ENCODE measurements at regions not wholly inside any gene's neighbourhood (a gene's known extent, or its start where the extent isn't known, plus 50 kb on each side); places are given as distances from the start of the nearest gene placed in this dataset.
"Not testable (repeated sequence)": the region's sequence is repeated elsewhere in the genome, so short reads cannot be mapped to it uniquely, and the experiment has no call there.

DNA sequence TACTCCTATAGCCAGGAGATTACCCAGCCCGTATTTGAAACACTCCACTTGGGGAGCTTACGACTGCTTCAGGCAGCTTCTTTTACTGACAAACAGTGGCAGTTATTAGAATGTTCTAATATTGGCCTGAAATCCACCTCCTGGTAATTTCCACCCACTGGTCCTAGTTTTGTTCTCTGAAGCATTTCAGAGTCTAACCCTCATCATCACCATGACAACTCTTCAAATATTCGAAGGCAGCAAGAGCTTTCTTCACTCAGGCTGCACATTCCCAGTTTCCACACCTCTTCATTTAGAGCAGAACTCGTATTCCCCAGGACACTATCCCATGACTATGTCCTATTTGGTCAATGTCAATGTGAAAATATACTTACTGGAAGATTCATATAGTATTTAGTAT is 325.6 kb downstream of the UBE3D start:
- DNase-seq (ENCODE audit: low read depth) = no peak

DNA sequence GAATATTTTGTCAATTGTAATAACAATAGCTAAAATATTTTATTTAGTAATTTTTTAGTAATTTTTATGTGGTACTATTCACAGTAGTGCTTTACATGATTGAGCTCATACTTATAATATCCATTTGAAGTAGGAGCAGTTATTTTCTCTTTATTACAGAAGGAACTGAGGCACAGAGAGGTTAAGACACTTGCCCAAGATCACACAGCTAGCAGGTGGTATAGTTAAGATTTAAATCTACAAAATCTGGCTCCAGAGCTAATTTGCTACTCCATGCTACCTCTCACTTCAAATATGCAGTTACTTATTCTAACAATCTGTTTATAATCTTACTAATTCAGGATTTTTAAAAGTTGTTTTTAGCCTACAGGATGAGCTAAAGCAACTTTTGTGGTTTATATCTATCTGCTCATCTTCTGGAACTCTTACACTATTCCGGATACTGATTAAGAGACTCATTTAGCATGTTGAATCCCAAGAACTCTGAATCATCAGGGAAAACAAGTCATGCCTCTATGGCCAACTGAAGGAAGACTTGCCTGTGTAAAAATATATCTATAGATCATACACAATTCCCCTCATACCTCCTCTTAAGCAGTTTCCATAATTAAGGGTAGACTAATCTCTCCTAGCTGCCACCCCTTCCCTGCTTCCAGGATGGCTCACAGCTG is 324.2 kb downstream of the UBE3D start:
- DNase-seq (ENCODE audit: low read depth) = no peak

DNA sequence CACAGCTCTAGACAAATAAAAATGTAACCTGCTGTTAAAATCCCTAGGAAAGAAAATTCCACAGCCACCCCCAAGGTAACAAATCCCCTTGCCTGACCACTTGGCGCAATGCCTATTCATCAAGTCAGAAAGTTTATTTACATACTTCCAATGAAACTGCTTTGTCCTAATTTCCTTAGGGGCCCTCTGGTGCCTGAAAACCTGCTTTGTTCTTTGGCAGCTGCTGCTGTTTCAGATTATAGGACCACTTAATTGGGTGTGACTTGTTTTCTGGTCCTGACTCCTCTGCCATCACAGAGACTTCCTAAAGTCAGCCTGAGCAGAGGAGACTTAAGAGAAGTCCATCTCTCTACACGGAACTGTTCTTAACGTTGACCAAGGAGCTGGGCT is 323.6 kb downstream of the UBE3D start:
- no peak for DNase-seq (ENCODE audit: low read depth)

DNA sequence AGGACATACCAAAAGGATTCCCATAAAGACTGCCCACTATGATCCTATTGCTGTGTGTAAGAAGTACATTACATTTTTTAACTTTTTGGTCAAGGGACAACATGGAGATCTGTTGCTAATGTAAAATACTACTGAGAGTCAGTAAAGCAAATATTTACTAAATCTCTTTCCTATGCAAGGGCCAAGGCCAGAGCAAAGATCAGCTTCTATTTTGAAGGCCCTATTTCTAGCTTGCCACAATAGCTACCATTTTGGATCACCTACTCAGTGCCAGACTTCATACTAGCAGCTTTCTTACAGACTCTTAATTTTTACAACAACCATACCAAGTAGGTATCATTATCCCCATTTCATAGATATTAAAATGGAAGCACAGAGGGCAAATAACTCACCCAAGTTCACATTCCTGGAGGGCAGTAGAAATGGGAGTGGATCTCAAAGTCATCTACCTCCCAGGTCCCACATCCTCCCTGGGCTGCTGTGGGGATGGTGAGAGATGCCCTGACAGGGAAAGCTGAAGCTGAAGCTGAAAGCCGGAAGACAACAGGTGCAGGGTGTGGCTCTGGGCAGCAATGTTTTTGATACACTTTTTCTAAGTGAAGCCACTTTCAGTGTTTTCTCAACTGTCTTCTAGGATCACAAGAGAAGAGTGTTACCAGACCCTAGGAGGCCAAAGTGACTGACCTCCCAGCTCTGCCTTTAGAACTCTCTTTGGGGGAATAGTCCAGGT is 321.2 kb downstream of the UBE3D start:
- DNase-seq (ENCODE audit: low read depth) = no peak

DNA sequence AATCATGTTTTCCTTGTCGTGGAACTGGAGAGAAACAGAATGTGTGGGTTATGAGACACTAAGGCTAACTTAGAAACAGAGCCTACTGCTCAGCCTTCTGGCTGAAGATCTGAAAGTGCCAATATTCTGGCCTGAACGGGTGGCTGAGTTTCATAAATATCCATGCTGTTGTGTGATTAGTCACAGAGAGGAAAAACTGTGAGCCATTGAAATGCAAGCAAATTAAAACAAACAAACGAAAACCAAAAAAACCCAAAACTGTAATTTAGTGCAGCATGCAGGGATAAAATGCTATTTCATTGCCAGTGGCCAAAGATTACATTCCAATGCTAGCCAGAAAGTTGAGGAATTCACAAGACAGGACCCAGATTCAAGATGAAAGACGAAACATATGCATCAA is 315.1 kb downstream of the UBE3D start:
- DNase-seq (ENCODE audit: low read depth) = no peak

DNA sequence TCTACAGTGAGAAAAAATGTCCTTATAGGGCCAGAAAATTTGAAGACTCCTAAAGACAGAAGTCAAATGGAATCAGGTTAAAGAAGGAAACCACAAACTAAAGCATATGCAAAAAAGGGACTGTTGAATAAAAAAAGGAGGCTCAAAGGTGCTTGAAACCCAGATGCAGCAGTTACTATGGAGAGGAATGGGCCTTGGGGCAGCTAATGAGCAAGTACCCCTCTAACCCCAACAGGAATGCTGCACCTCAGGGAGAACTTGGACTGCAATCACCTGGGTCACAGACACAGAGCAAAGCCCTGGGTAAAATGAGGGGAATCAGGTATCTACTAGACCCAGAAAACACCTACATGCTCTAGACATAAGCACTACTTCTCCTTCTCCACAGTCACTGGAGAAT is 313.9 kb downstream of the UBE3D start:
- DNase-seq (ENCODE audit: low read depth) = no peak

DNA sequence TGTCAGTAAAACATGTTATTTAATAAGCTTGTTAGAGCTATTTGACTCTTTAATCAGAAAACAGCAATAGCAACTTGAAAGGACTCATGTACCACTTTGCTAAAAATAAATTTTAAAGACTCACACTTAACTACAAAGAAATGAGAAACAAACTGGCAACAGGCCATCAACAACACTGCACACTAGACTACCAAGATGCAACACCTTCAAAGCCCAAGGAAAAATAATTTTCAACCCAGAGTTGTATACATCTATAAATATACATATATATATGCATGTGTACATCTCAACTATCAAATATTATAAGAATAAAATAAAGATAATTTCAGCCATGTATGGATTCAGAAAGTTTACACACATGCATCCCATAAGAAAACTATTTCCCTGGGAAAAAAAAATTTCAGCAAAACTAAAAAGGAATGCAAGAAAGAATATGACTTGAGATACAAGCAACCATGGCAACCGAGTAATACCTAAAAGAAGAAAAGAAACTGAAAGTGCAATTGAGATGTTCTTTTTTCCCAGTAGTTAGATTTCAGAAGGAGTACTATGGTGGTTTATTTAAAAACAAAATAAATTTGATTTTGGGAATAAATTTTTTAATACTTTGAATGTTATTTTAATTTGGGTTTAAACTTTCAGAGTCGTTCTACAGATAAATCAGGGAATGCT is 303.8 kb downstream of the UBE3D start:
- DNase-seq (ENCODE audit: low read depth) = no peak

DNA sequence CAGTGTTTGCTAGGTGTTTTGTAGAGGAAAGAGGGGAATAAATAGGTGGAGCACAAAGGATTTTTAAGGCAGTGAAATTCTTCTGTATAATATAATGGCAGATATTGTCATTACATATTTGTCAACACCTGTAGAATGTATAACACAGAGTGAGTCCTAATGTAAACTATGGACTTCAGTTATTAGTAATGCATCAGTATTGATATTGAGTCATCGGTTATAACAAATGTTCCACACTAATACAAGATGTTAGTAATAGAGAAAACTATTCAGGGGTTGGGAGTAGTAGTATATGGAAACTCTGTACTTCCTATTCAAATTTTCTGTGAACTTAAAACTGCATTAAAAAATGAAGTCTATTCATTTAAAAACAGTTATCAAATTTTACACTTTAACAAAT is 299.2 kb downstream of the UBE3D start:
- no peak for DNase-seq (ENCODE audit: low read depth)

DNA sequence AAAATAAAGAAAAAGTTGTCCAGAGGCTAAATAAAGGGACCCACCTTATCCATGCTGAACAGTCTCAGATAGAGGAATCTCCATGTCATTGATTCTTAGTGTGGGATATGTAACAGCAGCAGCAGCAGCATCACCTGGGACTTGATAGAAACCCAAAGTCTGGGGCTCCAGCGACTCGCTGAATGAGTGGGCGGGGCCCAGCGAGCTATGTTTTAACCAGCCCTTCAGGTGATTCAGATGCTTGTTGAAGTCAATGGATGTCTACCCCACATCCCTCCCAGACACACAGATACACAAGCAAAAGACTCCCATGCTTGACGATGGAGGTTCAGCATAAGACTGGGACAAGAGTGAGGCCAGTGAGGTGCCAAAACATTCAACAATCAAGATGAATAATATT is 298.6 kb downstream of the UBE3D start:
- DNase-seq (ENCODE audit: low read depth) = no peak

DNA sequence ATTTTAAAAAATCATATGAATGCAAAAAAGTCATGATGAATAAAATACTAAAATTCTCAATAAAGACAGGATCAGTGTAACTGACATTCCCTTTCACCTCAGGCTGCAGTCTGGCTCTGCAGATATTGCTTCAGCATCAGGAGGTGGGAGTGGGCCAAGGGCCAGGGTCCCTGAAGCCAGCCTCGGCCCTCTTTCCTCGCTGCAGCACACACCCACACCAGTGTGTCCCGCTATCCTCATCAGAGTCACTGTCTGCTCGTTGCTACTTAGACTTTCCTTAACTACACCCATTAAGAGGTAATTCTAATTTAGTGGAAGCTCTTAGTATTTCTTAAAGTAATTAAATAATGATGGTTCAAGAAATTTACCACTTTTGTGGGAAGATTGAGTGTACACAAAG is 298.2 kb downstream of the UBE3D start:
- DNase-seq (ENCODE audit: low read depth) = no peak

DNA sequence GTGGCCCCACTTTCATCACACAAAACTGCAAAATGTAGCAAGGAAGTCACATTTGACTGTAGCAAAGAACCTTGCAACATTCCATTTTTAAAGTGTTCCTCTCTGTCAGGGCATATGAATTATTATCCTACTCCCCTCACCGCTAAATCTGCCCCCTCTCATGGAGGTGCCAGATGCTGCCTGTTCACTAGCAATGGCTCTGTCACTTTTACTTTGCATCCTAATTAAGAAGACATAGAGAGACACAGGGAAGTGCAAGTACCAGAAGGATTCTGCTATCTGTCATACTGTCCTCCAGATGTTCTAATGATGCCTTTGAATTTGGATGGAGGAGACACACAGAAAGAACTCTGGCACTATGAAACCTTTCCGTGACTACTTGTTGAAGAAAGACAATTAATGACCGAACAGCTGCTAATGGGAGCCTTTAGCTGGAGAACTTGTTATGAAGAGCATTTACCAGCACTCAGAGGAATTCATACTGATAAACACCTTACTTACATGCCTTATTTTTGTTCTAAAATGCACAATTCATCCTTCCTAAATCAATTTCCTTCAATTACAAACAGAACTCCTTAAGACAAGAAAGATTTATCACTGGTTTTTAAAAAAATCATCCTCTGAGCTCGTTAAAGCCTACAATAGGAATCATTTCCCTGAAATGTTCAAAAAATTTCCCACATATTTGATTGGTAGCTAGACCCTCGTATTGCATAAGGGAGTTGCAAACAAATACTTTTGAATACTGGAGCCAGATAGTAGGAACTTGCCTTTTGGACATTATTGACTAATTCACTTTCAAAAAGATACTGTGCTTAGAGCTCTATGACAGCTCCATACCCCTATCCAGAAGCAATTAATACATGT is 292.6 kb downstream of the UBE3D start:
- no peak for DNase-seq (ENCODE audit: low read depth)

DNA sequence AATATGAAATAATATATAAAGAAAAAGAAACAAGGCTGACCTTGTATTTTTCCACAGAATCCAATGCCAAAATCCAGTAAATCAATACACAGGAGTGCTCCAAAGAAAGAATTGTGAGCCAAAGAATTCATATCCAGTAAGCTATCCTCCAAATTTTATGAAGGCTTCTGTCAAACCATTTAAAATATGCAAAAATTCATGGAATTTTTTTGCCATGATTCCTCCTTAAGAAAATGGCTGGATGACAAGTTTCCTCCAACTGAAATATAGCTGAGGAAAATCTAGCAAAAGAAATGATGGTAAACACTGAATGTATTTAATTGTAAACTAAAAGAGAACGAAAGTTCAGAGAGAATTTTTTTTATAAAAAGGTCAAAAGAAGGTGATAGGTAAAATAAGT is 290.3 kb downstream of the UBE3D start:
- DNase-seq (ENCODE audit: low read depth) = no peak

DNA sequence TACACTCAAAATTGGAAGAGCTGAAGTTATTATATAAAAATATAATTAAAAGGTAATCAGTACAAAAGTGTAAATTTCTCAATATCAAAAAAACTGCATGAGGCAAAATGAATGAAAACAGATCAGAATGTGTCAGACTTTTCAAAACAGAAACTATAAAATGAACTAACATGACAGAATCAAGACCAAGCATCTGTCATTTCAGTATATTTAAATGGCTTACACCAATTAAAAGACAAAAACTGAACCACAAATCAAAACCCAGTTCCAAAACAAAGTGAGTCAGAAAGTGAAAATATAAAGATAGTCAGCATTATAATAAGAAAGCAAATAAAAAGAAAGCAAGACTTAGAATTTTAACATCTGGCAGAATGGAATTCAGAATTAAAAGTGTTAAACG is 289.7 kb downstream of the UBE3D start:
- DNase-seq (ENCODE audit: low read depth) = no peak

DNA sequence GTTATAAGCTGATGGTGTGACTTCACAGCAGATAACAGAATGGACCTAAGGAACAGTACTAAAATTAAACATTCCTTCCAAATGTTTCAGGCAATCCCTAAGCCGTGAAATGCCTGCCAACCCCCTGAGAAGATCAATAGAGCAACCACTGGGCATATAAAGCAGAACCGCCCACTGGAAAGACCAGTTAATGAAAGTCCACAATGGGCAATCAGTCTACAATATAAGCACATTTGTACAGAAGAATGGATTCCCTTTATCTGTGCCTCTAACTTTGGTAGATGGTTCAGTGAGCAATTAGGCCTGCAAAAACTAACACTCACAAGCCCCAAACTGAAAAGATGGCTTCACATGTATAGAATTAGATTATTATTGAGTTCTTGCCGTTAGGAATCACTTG is 286.6 kb downstream of the UBE3D start:
- DNase-seq (ENCODE audit: low read depth) = no peak

DNA sequence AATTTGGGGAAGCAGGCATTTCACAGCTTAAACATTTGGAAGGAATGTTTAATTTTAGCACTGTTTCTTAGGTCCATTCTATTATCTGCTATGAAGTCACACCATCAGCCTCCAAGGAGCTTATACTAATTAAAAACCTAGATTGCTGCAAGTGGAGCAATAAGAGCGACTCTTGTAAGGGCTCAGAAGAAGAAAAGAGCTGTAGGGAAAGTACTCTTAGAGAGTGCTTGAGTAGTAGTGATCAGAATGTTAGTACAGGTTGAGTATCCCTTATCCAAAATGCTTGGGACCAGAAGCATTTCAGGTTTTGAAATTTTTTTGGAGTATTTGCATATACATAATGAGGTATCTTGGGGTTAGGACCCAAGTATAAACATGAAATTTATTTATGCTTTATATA is 285.3 kb downstream of the UBE3D start:
- no peak for DNase-seq (ENCODE audit: low read depth)

DNA sequence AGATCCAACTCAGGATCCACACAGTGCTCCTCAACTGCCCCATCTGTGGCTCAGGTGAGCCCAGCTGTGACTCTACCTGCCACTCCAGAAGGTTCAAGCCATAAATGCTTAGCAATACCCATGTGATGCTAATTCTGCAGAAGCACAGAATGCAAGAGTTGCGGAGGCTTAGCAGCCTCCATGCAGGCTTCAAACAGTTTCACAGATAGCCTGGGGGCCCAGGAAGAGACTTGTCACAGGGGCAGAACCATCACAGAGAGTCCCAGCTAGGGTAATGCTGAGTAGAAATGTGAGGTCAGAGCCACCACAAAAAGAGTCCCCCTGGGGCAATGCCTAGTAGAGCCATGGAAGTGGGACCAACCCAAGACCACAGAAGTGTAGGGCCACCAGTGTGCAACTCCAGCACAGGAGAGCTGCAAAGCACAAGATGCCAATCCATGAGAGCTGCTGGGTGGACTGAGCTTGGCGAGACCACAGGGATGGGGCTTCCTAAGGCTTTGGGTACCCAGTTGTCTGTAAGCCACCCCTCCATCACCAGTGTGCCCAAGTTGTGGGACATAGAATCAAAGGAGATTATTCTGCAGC is 283.9 kb downstream of the UBE3D start:
- no peak for DNase-seq (ENCODE audit: low read depth)

DNA sequence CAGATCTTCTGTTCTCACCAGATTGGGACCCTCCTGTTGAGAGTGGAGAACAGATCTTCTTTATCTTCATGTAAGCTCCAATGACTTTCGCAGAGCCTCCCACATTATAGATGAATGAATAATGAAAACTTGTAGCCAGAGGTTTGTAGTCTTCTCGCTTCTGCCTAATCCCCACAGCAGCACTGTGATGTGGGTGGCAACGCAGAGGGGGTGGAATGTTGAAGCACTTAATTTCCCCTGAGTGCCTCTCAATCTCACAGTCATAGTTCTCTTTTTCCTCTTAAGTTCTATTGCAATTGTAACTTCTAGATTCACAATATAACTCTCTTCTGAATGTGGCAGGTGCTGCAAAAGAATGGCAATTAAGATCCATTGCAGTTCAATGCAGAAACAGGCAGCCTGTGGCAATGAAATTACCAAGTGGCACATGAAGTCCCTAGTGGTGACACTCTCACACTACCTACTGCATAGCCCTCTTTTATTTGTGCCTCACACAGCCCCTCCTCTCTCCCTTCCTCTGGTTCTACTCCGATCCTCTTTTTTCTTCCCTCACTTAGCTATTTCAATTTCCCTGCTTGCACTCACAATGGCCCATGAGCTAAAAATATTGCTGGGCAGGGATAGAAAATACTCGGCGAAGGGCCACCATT is 281.9 kb downstream of the UBE3D start:
- no peak for DNase-seq (ENCODE audit: low read depth)

DNA sequence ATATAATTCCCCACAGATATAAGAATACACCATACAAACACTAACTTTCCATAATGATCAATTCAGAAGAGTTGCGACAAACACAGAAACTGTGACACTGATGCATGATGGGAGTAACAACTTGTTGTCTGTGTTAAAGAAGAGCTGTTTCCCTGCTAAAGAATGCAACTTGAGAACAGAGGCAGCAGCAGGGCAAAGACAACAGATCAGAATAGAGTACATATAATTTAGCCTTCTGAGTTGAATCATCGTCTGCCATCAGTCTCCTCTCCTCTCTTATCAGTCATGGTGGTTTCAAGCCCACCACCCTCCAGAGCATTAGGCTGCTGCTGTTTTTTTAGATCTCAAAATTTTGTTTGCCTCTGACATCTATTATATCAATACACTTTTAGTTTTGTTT is 280.4 kb downstream of the UBE3D start:
- DNase-seq (ENCODE audit: low read depth) = no peak

DNA sequence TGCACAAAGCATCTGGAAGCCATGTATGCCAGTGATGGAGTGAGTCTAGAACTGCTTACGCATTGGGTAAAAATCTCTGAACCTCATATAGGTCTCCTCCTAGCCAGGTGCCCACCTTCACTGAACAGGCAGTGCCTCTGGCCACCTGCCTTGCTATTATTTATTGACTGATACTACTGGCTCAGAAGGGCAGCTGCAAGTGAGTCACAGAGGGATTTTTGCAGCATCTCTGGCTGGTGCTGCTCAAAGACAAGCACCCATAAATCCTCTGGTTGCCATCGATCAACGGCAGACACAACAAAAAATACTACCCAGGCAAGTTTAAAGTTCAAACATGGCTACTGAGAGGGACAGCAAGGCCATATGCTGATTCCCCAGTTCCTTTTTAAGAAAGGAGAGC is 279.4 kb downstream of the UBE3D start:
- DNase-seq (ENCODE audit: low read depth) = no peak

DNA sequence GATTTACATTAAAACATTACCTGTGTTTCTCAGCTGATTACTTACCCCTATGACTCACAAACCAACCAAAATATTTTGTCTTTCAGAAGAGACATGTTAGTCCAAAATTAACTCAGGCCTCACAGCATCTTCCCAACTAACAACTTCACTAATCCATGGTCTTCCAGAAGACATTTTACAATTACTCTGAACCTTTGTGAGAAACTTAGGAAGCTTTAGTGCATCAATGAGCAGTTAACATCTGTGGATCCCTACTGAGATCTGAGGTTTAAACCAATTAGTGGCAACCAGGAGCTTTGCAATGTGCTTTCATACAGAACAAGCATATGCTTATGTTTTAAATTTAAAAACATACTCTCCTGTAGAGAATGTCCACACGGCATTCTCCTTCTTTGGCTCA is 269.7 kb downstream of the UBE3D start:
- DNase-seq (ENCODE audit: low read depth) = no peak

DNA sequence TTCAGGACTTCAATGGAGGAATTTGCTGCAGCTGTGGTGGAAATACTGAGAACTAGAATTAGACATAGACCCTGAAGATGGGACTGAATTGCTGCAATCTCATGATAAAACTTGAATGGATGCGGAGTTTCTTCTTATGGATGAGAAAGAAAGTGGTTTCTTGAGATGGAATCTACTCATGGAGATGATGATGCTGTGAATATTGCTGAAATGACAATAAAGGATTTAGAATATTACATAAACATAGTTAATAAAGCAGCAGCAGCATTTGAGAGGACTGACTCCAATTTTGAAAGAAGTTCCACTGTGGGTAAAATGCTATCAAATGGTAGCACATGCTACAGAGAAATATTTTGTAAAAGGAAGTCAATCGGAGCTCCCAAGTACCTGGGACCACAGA is 264.6 kb downstream of the UBE3D start:
- DNase-seq (ENCODE audit: low read depth) = no peak

DNA sequence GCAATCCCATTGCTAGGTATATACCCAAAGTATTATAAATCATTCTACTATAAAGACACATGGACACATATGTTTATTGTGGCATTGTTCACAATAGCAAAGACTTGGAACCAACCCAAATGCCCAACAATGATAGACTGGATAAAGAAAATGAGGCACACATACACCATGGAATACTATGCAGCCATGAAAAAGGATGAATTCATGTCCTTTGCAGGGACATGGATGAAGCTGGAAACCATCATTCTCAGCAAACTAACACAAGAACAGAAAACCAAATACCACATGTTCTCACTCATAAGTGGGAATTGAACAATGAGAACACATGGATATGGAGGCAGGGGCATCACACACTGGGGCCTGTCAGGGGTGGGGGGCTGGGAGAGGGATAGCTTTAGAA is 249.4 kb downstream of the UBE3D start:
- not testable (repeated sequence) for DNase-seq (ENCODE audit: low read depth)

All from non-pigmented ciliary epithelial cell (primary cell).